NCI-H446 (cell line): ENCODE measurements at regions not wholly inside any gene's neighbourhood (a gene's known extent, or its start where the extent isn't known, plus 50 kb on each side); places are given as distances from the start of the nearest gene placed in this dataset.
A peak's percentile ranks its signal among the peaks of the same experiment; 100 is the strongest.

Source experiments
- DNase-seq, 2 experiments: peaks; one replicate each; lab custom pipeline; 2025; lab: John Stamatoyannopoulos, UW

GRCh38 chr11:11756718-11757117, 85.1 kb upstream of the USP47 start:
- no peak for DNase-seq

- DNase-seq: no peak
Observed at GRCh38 chr11:11755871-11756270, 85.9 kb upstream of the USP47 start.

- no peak for DNase-seq
Observed at GRCh38 chr11:11752679-11753078, 89.1 kb upstream of the USP47 start.

- DNase-seq: no peak
Observed at GRCh38 chr11:11750017-11750878, 91.5 kb upstream of the USP47 start.

GRCh38 chr11:11748706-11749365, 92.9 kb upstream of the USP47 start:
- no peak for DNase-seq

GRCh38 chr11:11747570-11747969, 94.2 kb upstream of the USP47 start:
- no peak for DNase-seq

GRCh38 chr11:11746449-11746848, 95.3 kb upstream of the USP47 start:
- no peak for DNase-seq

- DNase-seq: no peak
Observed at GRCh38 chr11:11743216-11743615, 98.6 kb upstream of the USP47 start.

GRCh38 chr11:11742486-11742885, 99.3 kb upstream of the USP47 start:
- DNase-seq: no peak

GRCh38 chr11:11740836-11741235, 100.9 kb upstream of the USP47 start:
- no peak for DNase-seq

GRCh38 chr11:11740073-11740702, 101.6 kb upstream of the USP47 start:
- peak in 1 of 2 experiments; percentile 13 for DNase-seq

GRCh38 chr11:11738370-11738769, 103.4 kb upstream of the USP47 start:
- no peak for DNase-seq

GRCh38 chr11:11735586-11735985, 106.2 kb upstream of the USP47 start:
- DNase-seq: no peak

- no peak for DNase-seq
Observed at GRCh38 chr11:11733246-11733747, 108.5 kb upstream of the USP47 start.

- no peak for DNase-seq
Observed at GRCh38 chr11:11732116-11732515, 109.7 kb upstream of the USP47 start.

- peak; percentile 20 to 64 for DNase-seq
Observed at GRCh38 chr11:11731311-11732083, 109.7 kb upstream of the GALNT18 start.

- no peak for DNase-seq
Observed at GRCh38 chr11:11728386-11728785, 106.6 kb upstream of the GALNT18 start.

GRCh38 chr11:11725438-11725837, 103.6 kb upstream of the GALNT18 start:
- DNase-seq: no peak

- no peak for DNase-seq
Observed at GRCh38 chr11:11724994-11725393, 103.2 kb upstream of the GALNT18 start.

GRCh38 chr11:11722861-11723260, 101.1 kb upstream of the GALNT18 start:
- no peak for DNase-seq

GRCh38 chr11:11722246-11722645, 100.4 kb upstream of the GALNT18 start:
- no peak for DNase-seq

- no peak for DNase-seq
Observed at GRCh38 chr11:11718511-11718910, 96.7 kb upstream of the GALNT18 start.
